H9 (cell line): ENCODE measurements at regions not wholly inside any gene's neighbourhood (a gene's known extent, or its start where the extent isn't known, plus 50 kb on each side); places are given as distances from the start of the nearest gene placed in this dataset.

ENCODE experiments used
- DNase-seq: peaks from one replicate; pipeline ENCODE4 v3.0.0-alpha.2; 2017
- H2AFZ ChIP-seq: one replicate; pipeline ENCODE4 v1.6.1; 2013; ENCODE audit warnings: mild to moderate bottlenecking, low read length, control low read depth, moderate library complexity
- H2AK5ac ChIP-seq: 2 replicates; pipeline ENCODE4 v1.6.1; 2013; ENCODE audit warnings: low read length, control low read depth, mixed read lengths; ENCODE audit not compliant: insufficient read length
- H2BK120ac ChIP-seq: one replicate; pipeline ENCODE4 v1.6.1; 2013; ENCODE audit warnings: low read depth, mild to moderate bottlenecking, low read length, control low read depth, inconsistent platforms; ENCODE audit not compliant: poor library complexity, severe bottlenecking
- H2BK12ac ChIP-seq: 2 replicates; pipeline ENCODE4 v1.6.1; 2013; ENCODE audit warnings: low read length, control low read depth, mixed read lengths, low read depth; ENCODE audit not compliant: insufficient read length
- H2BK15ac ChIP-seq: 2 replicates; pipeline ENCODE4 v1.6.1; 2013; ENCODE audit warnings: low read depth, low read length, control low read depth
- H2BK20ac ChIP-seq: one replicate; pipeline ENCODE4 v1.6.1; 2013; ENCODE audit warnings: low read depth, mild to moderate bottlenecking, low read length, control low read depth, inconsistent platforms; ENCODE audit not compliant: poor library complexity, severe bottlenecking
- H2BK5ac ChIP-seq: 2 replicates; pipeline ENCODE4 v1.6.1; 2013; ENCODE audit warnings: low read length, control low read depth, mixed read lengths; ENCODE audit not compliant: insufficient read length
- H3K14ac ChIP-seq: 2 replicates; pipeline ENCODE4 v1.6.1; 2013; ENCODE audit warnings: low read length, control low read depth; ENCODE audit not compliant: insufficient read depth
- H3K18ac ChIP-seq: 2 replicates; pipeline ENCODE4 v1.6.1; 2013; ENCODE audit warnings: low read depth, mild to moderate bottlenecking, mixed read lengths, low read length, control low read depth; ENCODE audit not compliant: insufficient read length
- H3K23ac ChIP-seq: 2 replicates; pipeline ENCODE4 v1.6.1; 2013; ENCODE audit warnings: low read length, control low read depth, mixed read lengths, low read depth; ENCODE audit not compliant: insufficient read length
- H3K23me2 ChIP-seq: 2 replicates; pipeline ENCODE4 v1.6.1; 2013; ENCODE audit warnings: low read depth, mild to moderate bottlenecking, mixed read lengths, low read length, control low read depth; ENCODE audit not compliant: insufficient read length, poor library complexity, severe bottlenecking
- H3K27ac ChIP-seq: 2 replicates; pipeline ENCODE4 v1.5.1; 2013; ENCODE audit warnings: low read length, control low read depth, mixed read lengths, low read depth; ENCODE audit not compliant: insufficient read length
- H3K27me3 ChIP-seq: 2 replicates; pipeline ENCODE4 v1.6.1; 2013; ENCODE audit warnings: low read length, control low read depth, inconsistent platforms; ENCODE audit not compliant: insufficient read depth
- H3K4ac ChIP-seq: 2 replicates; pipeline ENCODE4 v1.6.1; 2013; ENCODE audit warnings: low read depth, mild to moderate bottlenecking, control low read depth, inconsistent platforms, low read length, moderate library complexity
- H3K4me1 ChIP-seq: 2 replicates; pipeline ENCODE4 v1.6.1; 2013; ENCODE audit warnings: low read length, control low read depth, inconsistent platforms; ENCODE audit not compliant: insufficient read depth
- H3K4me2 ChIP-seq: 2 replicates; pipeline ENCODE4 v1.6.1; 2013; ENCODE audit warnings: low read length, control low read depth, mixed read lengths; ENCODE audit not compliant: insufficient read length, insufficient read depth
- H3K56ac ChIP-seq: 2 replicates; pipeline ENCODE4 v1.6.1; 2013; ENCODE audit warnings: low read depth, mild to moderate bottlenecking, mixed read lengths, low read length, control low read depth; ENCODE audit not compliant: insufficient read length
- H3K79me1 ChIP-seq: 2 replicates; pipeline ENCODE4 v1.6.1; 2013; ENCODE audit warnings: low read depth, mild to moderate bottlenecking, moderate library complexity, low read length, control low read depth, inconsistent platforms; ENCODE audit not compliant: insufficient read depth, poor library complexity, severe bottlenecking
- H3K79me2 ChIP-seq: 2 replicates; pipeline ENCODE4 v1.6.1; 2013; ENCODE audit warnings: low read length, control low read depth, inconsistent platforms; ENCODE audit not compliant: insufficient read depth
- H3K9ac ChIP-seq: 2 replicates; pipeline ENCODE4 v1.6.1; 2013; ENCODE audit warnings: low read length, control low read depth, mixed read lengths; ENCODE audit not compliant: insufficient read length; ENCODE audit errors: extremely low read depth
- H3K9me3 ChIP-seq: one replicate; pipeline ENCODE4 v1.6.1; 2013; ENCODE audit warnings: low read depth, low read length, inconsistent platforms; ENCODE audit not compliant: control insufficient read depth
- H3T11ph ChIP-seq: one replicate; pipeline ENCODE4 v1.6.1; 2013; ENCODE audit warnings: mild to moderate bottlenecking, low read length, control low read depth, inconsistent platforms
- H4K20me1 ChIP-seq: one replicate; pipeline ENCODE4 v1.6.1; 2013; ENCODE audit not compliant: control insufficient read depth, insufficient read length, insufficient read depth
- H4K5ac ChIP-seq: 2 replicates; pipeline ENCODE4 v1.6.1; 2013; ENCODE audit warnings: low read depth, mild to moderate bottlenecking, mixed read lengths, low read length, control low read depth; ENCODE audit not compliant: insufficient read length
- H4K8ac ChIP-seq: replicated peaks from 2 replicates; pipeline ENCODE4 v1.6.1; 2013; ENCODE audit warnings: low read length, control low read depth, mixed read lengths, low read depth; ENCODE audit not compliant: insufficient read length
- H4K91ac ChIP-seq: 2 replicates; pipeline ENCODE4 v1.6.1; 2013; ENCODE audit warnings: low read depth, mild to moderate bottlenecking, moderate library complexity, mixed read lengths, low read length, control low read depth; ENCODE audit not compliant: insufficient read length
- H3K27ac Mint-ChIP-seq, 3 experiments: 2 replicates in 2 of 3; 3 replicates in 1 of 3; pipeline ENCODE4 v1.8.0; 2020 to 2021; ENCODE audit warnings: mixed read lengths in 3 of 3, mild to moderate bottlenecking in 1 of 3, moderate library complexity in 1 of 3
- H3K27me3 Mint-ChIP-seq: 2 replicates; pipeline ENCODE4 v1.8.0; 2021; ENCODE audit warnings: low read depth, mild to moderate bottlenecking, moderate library complexity, mixed read lengths
- H3K36me3 Mint-ChIP-seq, 3 experiments: 2 replicates in 2 of 3; 3 replicates in 1 of 3; pipeline ENCODE4 v1.8.0; 2020 to 2021; ENCODE audit warnings: low read depth in 3 of 3, mixed read lengths in 3 of 3; ENCODE audit not compliant: insufficient read depth in 1 of 3
- H3K4me1 Mint-ChIP-seq, 2 experiments: 2 replicates each; pipeline ENCODE4 v1.8.0; 2020; ENCODE audit warnings: mixed read lengths in 2 of 2
- H3K4me3 Mint-ChIP-seq, 2 experiments: 2 replicates in 1 of 2; 3 replicates in 1 of 2; pipeline ENCODE4 v1.8.0; 2020 to 2021; ENCODE audit warnings: mild to moderate bottlenecking in 2 of 2, mixed read lengths in 2 of 2, moderate library complexity in 1 of 2
- H3K9me3 Mint-ChIP-seq, 2 experiments: 2 replicates in 1 of 2; 3 replicates in 1 of 2; pipeline ENCODE4 v1.8.0; 2020; ENCODE audit warnings: mild to moderate bottlenecking in 2 of 2, mixed read lengths in 2 of 2, moderate library complexity in 1 of 2
- WGBS: extraction: QIAGEN DNeasy Blood & Tissue Kit; methylation state at CpG from one replicate; pipeline ENCODE4 v1.1.7; 2013; ENCODE audit warnings: missing lambda C conversion rate, low lambda C conversion rate, mixed read lengths; ENCODE audit not compliant: insufficient read length; ENCODE audit errors: extremely low coverage; 5-methylcytosine and 5-hydroxymethylcytosine counted together
- TF ChIP-seq, protein P1 (sequence below): fragments of 200-600 bp; sonication (generic); conservative IDR thresholded peaks from 3 replicates; pipeline ENCODE4 v1.8.0; 2021; ENCODE audit warnings: antibody characterized with exemption, mild to moderate bottlenecking

DNA sequence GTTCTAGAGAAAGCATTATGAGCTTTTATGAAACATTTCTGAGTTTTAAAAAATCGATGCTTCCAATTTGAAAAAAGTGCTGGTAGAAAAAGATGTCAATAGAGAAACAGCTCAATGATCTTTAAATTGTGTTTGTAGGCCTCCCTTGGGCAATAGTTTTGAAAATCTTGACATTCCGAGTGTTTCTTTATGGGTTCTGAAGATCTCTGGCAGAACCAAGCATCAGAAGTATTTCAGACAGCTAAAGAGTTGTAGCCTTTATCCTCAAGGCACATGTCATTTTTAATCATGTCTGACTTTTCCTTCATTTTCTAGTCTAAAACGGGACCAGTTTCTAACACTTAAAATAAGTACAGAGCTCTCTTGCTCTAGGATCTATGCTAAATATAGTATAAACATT is 188.1 kb upstream of the CBLB start:
- Histone ChIP-seq H3K4ac (no peak overlapping the region), H4K8ac (no peak overlapping the region), H3K4me2 (no peak overlapping the region), H3K79me1 (no peaks in the 10 kb centered on the region), H4K20me1 (no peaks in the 10 kb centered on the region), H3K9ac (no peak overlapping the region), H3K23ac (no peak overlapping the region), H3K4me1 (no peaks in the 10 kb centered on the region), H3K79me2 (no peaks in the 10 kb centered on the region), H4K91ac (no peak overlapping the region), H3K18ac (no peak overlapping the region), H2BK12ac (no peak overlapping the region), H3K23me2 (no peaks in the 10 kb centered on the region), H2BK15ac (no peak overlapping the region), H3K9me3 (no peaks in the 10 kb centered on the region), H2BK20ac (no peak overlapping the region), H2AK5ac (no peak overlapping the region), H3K27ac (no peak overlapping the region), H4K5ac (no peak overlapping the region), H2AFZ (no peak overlapping the region), H2BK120ac (no peak overlapping the region), H3K14ac (no peak overlapping the region), H3T11ph (no peak overlapping the region), H2BK5ac (no peak overlapping the region), H3K56ac (no peak overlapping the region), H3K27me3 (no peaks in the 10 kb centered on the region)
- no peak for DNase-seq
- H3K4me1 Mint-ChIP-seq = no peaks in the 10 kb centered on the region
- no peaks in the 10 kb centered on the region; a peak in 2 of 5 replicates for H3K9me3 Mint-ChIP-seq
- no peaks in the 10 kb centered on the region for H3K27me3 Mint-ChIP-seq
- TF ChIP-seq, protein P1, sequence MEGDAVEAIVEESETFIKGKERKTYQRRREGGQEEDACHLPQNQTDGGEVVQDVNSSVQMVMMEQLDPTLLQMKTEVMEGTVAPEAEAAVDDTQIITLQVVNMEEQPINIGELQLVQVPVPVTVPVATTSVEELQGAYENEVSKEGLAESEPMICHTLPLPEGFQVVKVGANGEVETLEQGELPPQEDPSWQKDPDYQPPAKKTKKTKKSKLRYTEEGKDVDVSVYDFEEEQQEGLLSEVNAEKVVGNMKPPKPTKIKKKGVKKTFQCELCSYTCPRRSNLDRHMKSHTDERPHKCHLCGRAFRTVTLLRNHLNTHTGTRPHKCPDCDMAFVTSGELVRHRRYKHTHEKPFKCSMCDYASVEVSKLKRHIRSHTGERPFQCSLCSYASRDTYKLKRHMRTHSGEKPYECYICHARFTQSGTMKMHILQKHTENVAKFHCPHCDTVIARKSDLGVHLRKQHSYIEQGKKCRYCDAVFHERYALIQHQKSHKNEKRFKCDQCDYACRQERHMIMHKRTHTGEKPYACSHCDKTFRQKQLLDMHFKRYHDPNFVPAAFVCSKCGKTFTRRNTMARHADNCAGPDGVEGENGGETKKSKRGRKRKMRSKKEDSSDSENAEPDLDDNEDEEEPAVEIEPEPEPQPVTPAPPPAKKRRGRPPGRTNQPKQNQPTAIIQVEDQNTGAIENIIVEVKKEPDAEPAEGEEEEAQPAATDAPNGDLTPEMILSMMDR = no peak
- WGBS = no CpG with 5 or more reads among the region's 3 CpGs
- H3K36me3 Mint-ChIP-seq = no peaks in the 10 kb centered on the region
- no peak overlapping the region for H3K27ac Mint-ChIP-seq
- no peak overlapping the region for H3K4me3 Mint-ChIP-seq
